ENCODE measurements at regions not wholly inside any gene's neighbourhood (a gene's known extent, or its start where the extent isn't known, plus 50 kb on each side); places are given as distances from the start of the nearest gene placed in this dataset.

- CTCF ChIA-PET: interaction anchor here (0.6 to 5.2 kb wide), 14 partner anchors 10 to 480 kb away, joined by 3 to 67 read pairs (median 12); partner anchors contain the start of gene PRTFDC1
- Histone ChIP-seq H3K9me3 (no peaks in the 10 kb centered on the region), H3K27ac (no peak overlapping the region), H3K4me1 (peaks cover 47% of the 10 kb centered on the region), H3K4me2 (no peak overlapping the region), H3K4me3 (no peak overlapping the region)
- FAIRE-seq: no peak
- TF ChIP-seq, protein P1, sequence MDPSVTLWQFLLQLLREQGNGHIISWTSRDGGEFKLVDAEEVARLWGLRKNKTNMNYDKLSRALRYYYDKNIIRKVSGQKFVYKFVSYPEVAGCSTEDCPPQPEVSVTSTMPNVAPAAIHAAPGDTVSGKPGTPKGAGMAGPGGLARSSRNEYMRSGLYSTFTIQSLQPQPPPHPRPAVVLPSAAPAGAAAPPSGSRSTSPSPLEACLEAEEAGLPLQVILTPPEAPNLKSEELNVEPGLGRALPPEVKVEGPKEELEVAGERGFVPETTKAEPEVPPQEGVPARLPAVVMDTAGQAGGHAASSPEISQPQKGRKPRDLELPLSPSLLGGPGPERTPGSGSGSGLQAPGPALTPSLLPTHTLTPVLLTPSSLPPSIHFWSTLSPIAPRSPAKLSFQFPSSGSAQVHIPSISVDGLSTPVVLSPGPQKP (IDR thresholded peaks at IDR 0.05; ENCODE audit: low read depth, low read length): no peak
- TF ChIP-seq, protein P2, sequence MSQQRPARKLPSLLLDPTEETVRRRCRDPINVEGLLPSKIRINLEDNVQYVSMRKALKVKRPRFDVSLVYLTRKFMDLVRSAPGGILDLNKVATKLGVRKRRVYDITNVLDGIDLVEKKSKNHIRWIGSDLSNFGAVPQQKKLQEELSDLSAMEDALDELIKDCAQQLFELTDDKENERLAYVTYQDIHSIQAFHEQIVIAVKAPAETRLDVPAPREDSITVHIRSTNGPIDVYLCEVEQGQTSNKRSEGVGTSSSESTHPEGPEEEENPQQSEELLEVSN (IDR thresholded peaks at IDR 0.05; ENCODE audit: borderline replicate concordance, low read depth): no peak
- TF ChIP-seq PHF8 (IDR thresholded peaks at IDR 0.05; ENCODE audit: borderline replicate concordance, low read depth) (no peak), MAFK (IDR thresholded peaks at IDR 0.05; ENCODE audit: partially characterized antibody) (no peak), JUN (IDR thresholded peaks at IDR 0.05) (no peak), SREBF2 (IDR thresholded peaks at IDR 0.05) (no peak), FOXS1 (CRISPR knock-in tag; IDR thresholded peaks at IDR 0.05) (no peak), MAZ (IDR thresholded peaks at IDR 0.05; ENCODE audit: borderline replicate concordance, low read depth, low read length) (no peak), RARB (CRISPR knock-in tag; IDR thresholded peaks at IDR 0.05) (no peak)
- ATAC-seq: no peak
- DNase-seq (ENCODE audit: low read depth in 1 of 2, low spot score in 1 of 2): no peak
- 72% methylated on average over 8 of the region's 8 CpGs for WGBS (ENCODE audit: missing lambda C conversion rate)
- POLR2A ChIA-PET: no interaction called here
These were observed 66.1 kb downstream of the THNSL1 start for GRCh38 chr10:25082276-25083204.

GRCh38 chr10:25083546-25084111 lies 67.2 kb downstream of the THNSL1 start:
- no peaks in the 10 kb centered on the region for H3K9me3 ChIP-seq
- H3K4me1 ChIP-seq: peaks cover 41% of the 10 kb centered on the region
- ATAC-seq (no peak), FAIRE-seq (no peak), DNase-seq (ENCODE audit: low read depth in 1 of 2, low spot score in 1 of 2) (no peak)
- no peak overlapping the region; a peak in 1 of 6 replicates for H3K27ac ChIP-seq
- no peak for TF ChIP-seq MAFK (IDR thresholded peaks at IDR 0.05; ENCODE audit: partially characterized antibody)
- no peak for TF ChIP-seq FOSL2 (IDR thresholded peaks at IDR 0.05)
- no peak for TF ChIP-seq FOSL2 (CRISPR knock-in tag; IDR thresholded peaks at IDR 0.05)
- no peak for TF ChIP-seq ZSCAN20 (CRISPR knock-in tag; IDR thresholded peaks at IDR 0.05)
- no peak for TF ChIP-seq HOXA7 (CRISPR knock-in tag; IDR thresholded peaks at IDR 0.05)
- TF ChIP-seq EHF (CRISPR knock-in tag; IDR thresholded peaks at IDR 0.05): no peak
- TF ChIP-seq SREBF2 (IDR thresholded peaks at IDR 0.05): no peak
- no peak for TF ChIP-seq ZFP36 (IDR thresholded peaks at IDR 0.05; ENCODE audit: borderline replicate concordance, partially characterized antibody)
- TF ChIP-seq NR3C1 (IDR thresholded peaks at IDR 0.05): no peak
- CTCF ChIA-PET: interaction anchor here (3.8 to 5.2 kb wide), 3 partner anchors 9 to 466 kb away, joined by 10 to 67 read pairs (median 34); no protein-coding TSS in a partner anchor
- no peak overlapping the region for H3K4me3 ChIP-seq
- POLR2A ChIA-PET: no interaction called here
- no peak overlapping the region for H3K4me2 ChIP-seq
- WGBS (ENCODE audit: missing lambda C conversion rate): 87% methylated on average over 11 of the region's 11 CpGs

DNA sequence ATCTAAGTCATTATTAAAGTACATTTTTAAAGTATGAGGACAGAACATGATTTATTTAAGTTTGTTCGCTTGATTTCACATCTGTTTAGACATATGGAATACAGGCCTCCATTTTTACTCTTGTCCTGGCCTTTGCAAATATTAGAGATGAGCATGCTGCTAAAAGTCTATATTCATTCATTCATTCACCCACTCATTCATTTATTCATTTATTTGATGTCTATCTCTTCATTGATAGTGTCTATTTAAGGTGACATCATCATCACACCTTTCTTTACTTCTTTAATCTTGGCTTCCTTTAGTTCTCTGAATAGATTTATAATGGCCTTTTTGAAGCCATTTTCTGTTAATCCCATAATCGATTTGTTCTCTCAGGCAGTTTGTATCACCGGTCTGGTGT lies 68.0 kb downstream of the THNSL1 start:
- no peak overlapping the region for H3K4me2 ChIP-seq
- H3K9me3 ChIP-seq: no peaks in the 10 kb centered on the region; the same call in 2 of the 3 replicates
- peaks cover 33% of the 10 kb centered on the region for H3K4me1 ChIP-seq
- POLR2A ChIA-PET: no interaction called here
- no peak for FAIRE-seq
- no peak overlapping the region for H3K4me3 ChIP-seq
- ATAC-seq: no peak
- TF ChIP-seq NPAS2 (CRISPR knock-in tag; IDR thresholded peaks at IDR 0.05; ENCODE audit: borderline replicate concordance) (no peak), ATOH8 (CRISPR knock-in tag; IDR thresholded peaks at IDR 0.05; ENCODE audit: low read depth) (no peak), MAFK (IDR thresholded peaks at IDR 0.05; ENCODE audit: partially characterized antibody) (no peak)
- no peak for DNase-seq (ENCODE audit: low read depth in 1 of 2, low spot score in 1 of 2)
- no peak overlapping the region; a peak in 1 of 6 replicates for H3K27ac ChIP-seq
- 95% methylated on average over 3 of the region's 3 CpGs for WGBS (ENCODE audit: missing lambda C conversion rate)
- CTCF ChIA-PET: interaction anchor here (4.1 to 5.2 kb wide), 2 partner anchors 58 to 466 kb away, joined by 10 to 67 read pairs; no protein-coding TSS in a partner anchor

Data from A549 (cell line).